ENCODE measurements at regions not wholly inside any gene's neighbourhood (a gene's known extent, or its start where the extent isn't known, plus 50 kb on each side); places are given as distances from the start of the nearest gene placed in this dataset.

GRCh38 chr11:122287401-122287800 lies 171.4 kb upstream of the BLID start:
- no peak for TF ChIP-seq CTCF (IDR thresholded peaks at IDR 0.05; ENCODE audit: extremely low read depth, insufficient read depth, missing control alignments)
- in situ Hi-C loops (cut with MboI; ENCODE audit: low pct_unique_long_range_greater_than_20kb, low sequenced_read_pairs, unreplicated experiment) = no loop called here
- no peak for DNase-seq (ENCODE audit: low spot score)

DNA sequence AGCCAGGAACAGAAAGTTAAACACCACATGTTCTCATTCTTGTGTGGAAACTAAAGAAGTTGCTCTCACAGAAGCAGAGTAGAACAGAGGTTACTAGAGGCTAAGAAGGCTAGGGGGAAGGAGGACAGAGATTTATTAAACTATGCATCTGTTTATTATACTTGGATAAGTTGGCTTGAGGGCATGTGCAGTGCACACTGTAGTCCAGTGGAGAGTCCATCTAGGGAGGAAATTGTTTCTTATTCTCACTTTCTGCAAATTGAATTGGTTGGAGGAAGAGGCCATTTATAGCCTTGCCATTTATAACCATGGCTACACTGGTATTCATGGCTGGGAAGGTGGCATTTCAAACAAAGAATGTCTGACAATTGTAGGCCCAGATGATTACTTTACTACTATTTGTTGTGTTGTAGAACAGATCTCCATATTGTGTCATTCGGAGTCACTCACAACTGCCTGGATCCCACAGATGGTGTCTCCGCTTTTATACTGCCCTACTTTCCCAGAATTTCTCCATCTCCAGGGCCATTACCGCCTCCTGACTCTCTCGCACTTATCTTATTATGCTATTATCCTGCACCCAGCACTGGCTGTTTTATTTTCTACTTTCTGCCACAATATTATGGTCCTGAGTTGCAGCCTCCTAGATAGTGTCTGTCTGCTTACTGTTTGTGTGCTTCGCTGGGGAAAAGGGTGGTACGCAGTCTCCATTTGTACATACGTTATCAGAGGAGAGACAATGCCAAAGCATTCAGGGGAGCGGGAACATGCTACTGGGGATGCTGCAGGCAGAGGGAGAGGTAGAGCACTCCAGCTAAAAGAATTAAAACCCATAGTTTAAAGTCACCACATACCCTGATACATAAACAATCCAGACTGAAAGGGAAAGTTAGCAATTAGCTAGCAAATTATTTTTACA lies 169.3 kb upstream of the BLID start:
- no peak for TF ChIP-seq CTCF (IDR thresholded peaks at IDR 0.05; ENCODE audit: extremely low read depth, insufficient read depth, missing control alignments)
- DNase-seq (ENCODE audit: low spot score) = no peak
- in situ Hi-C loops (cut with MboI; ENCODE audit: low pct_unique_long_range_greater_than_20kb, low sequenced_read_pairs, unreplicated experiment) = no loop called here

- in situ Hi-C loops (cut with MboI; ENCODE audit: low pct_unique_long_range_greater_than_20kb, low sequenced_read_pairs, unreplicated experiment) = no loop called here
- TF ChIP-seq CTCF (IDR thresholded peaks at IDR 0.05; ENCODE audit: extremely low read depth, insufficient read depth, missing control alignments) = no peak
- DNase-seq (ENCODE audit: low spot score) = no peak
Observed at GRCh38 chr11:122280870-122281269, 164.9 kb upstream of the BLID start.

- in situ Hi-C loops (cut with MboI; ENCODE audit: low pct_unique_long_range_greater_than_20kb, low sequenced_read_pairs, unreplicated experiment) = no loop called here
- no peak for DNase-seq (ENCODE audit: low spot score)
- no peak for TF ChIP-seq CTCF (IDR thresholded peaks at IDR 0.05; ENCODE audit: extremely low read depth, insufficient read depth, missing control alignments)
Observed at GRCh38 chr11:122279194-122279593, 163.2 kb upstream of the BLID start.

DNA sequence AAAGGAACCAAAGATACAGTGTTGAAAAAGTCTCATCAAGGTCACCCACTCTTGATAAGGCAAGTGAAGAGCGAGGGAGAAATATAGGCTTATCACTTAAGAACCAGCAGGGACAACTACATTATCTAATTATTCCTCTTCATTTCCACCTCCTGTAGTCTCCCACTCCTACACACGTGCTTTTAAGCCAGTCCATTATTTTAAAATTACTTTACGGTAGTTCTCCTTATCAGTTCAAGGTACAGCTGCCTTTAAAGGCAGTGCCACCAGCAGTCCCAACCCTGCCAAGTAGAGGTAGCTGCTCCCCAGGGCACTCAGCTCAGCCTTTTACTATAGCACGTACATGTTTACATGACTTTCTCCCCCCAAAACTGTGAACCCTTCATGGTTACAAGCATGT lies 161.5 kb upstream of the BLID start:
- no peak for DNase-seq (ENCODE audit: low spot score)

DNA sequence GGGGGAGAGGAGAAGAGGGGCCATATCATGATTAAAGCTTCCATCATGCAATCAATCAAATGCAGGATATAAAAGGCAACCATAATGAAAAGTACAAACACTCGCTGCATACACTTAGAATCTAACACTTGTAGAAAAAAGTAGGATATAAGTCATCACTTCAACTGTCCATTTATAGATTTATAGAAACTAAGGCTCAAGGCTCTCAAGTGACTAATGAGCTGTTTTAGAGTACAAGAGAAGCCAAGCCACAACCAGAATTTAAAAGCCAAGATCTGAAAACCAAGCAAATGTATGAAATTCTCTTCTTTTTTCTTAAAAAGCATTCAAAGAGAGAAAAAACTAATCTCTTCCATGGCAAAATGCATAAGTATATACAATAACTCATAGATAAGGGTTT lies 160.2 kb upstream of the BLID start:
- no peak for DNase-seq (ENCODE audit: low spot score)
- in situ Hi-C loops (cut with MboI; ENCODE audit: low pct_unique_long_range_greater_than_20kb, low sequenced_read_pairs, unreplicated experiment) = no loop called here
- TF ChIP-seq CTCF (IDR thresholded peaks at IDR 0.05; ENCODE audit: extremely low read depth, insufficient read depth, missing control alignments) = no peak

More for the DNA sequence above, 161.5 kb upstream of the BLID start:
- in situ Hi-C loops (cut with MboI; ENCODE audit: low pct_unique_long_range_greater_than_20kb, low sequenced_read_pairs, unreplicated experiment) = no loop called here
- no peak for TF ChIP-seq CTCF (IDR thresholded peaks at IDR 0.05; ENCODE audit: extremely low read depth, insufficient read depth, missing control alignments)

Measured in GM13977 (cell line).